T-helper 1 cell treated with Interleukin-12 subunit alpha and Interleukin-12 subunit beta and Interleukin-4 antibody, amounts not matched to agents 30 μg/mL and 1 μg/mL, for 36 hours (primary cell): ENCODE measurements at regions not wholly inside any gene's neighbourhood (a gene's known extent, or its start where the extent isn't known, plus 50 kb on each side); places are given as distances from the start of the nearest gene placed in this dataset.

ENCODE experiments used
- H3K27ac Mint-ChIP-seq: one replicate; pipeline ENCODE4 v1.8.0; 2021; ENCODE audit warnings: mild to moderate bottlenecking, mixed read lengths
- H3K27me3 Mint-ChIP-seq: one replicate; pipeline ENCODE4 v1.8.0; 2021; ENCODE audit warnings: low read depth, mixed read lengths
- H3K36me3 Mint-ChIP-seq: one replicate; pipeline ENCODE4 v1.8.0; 2021; ENCODE audit warnings: low read depth, mixed read lengths
- H3K4me1 Mint-ChIP-seq: one replicate; pipeline ENCODE4 v1.8.0; 2021; ENCODE audit warnings: low read depth, mixed read lengths
- H3K4me3 Mint-ChIP-seq: one replicate; pipeline ENCODE4 v1.8.0; 2021; ENCODE audit warnings: mild to moderate bottlenecking, moderate library complexity, mixed read lengths
- H3K9me3 Mint-ChIP-seq: one replicate; pipeline ENCODE4 v1.8.0; 2021; ENCODE audit warnings: mixed read lengths

- H3K4me3 Mint-ChIP-seq, result no peak overlapping the region
- no peaks in the 10 kb centered on the region for H3K36me3 Mint-ChIP-seq
- H3K27ac Mint-ChIP-seq, result no peak overlapping the region
- H3K27me3 Mint-ChIP-seq, result no peaks in the 10 kb centered on the region
- H3K9me3 Mint-ChIP-seq, result no peaks in the 10 kb centered on the region
- peaks cover 5% of the 10 kb centered on the region for H3K4me1 Mint-ChIP-seq
Observed at GRCh38 chr18:25813110-25813509, 277.3 kb downstream of the SS18 start.

- peaks cover 5% of the 10 kb centered on the region for H3K4me1 Mint-ChIP-seq
- no peaks in the 10 kb centered on the region for H3K27me3 Mint-ChIP-seq
- no peaks in the 10 kb centered on the region for H3K36me3 Mint-ChIP-seq
- H3K27ac Mint-ChIP-seq, result no peak overlapping the region
- H3K4me3 Mint-ChIP-seq, result no peak overlapping the region
- H3K9me3 Mint-ChIP-seq, result no peaks in the 10 kb centered on the region
Observed at GRCh38 chr18:25810736-25811135, 279.7 kb downstream of the SS18 start.

GRCh38 chr18:25805939-25806338 lies 284.5 kb downstream of the SS18 start:
- no peaks in the 10 kb centered on the region for H3K9me3 Mint-ChIP-seq
- no peaks in the 10 kb centered on the region for H3K27me3 Mint-ChIP-seq
- no peaks in the 10 kb centered on the region for H3K4me1 Mint-ChIP-seq
- no peak overlapping the region for H3K27ac Mint-ChIP-seq
- no peak overlapping the region for H3K4me3 Mint-ChIP-seq
- H3K36me3 Mint-ChIP-seq, result no peaks in the 10 kb centered on the region

DNA sequence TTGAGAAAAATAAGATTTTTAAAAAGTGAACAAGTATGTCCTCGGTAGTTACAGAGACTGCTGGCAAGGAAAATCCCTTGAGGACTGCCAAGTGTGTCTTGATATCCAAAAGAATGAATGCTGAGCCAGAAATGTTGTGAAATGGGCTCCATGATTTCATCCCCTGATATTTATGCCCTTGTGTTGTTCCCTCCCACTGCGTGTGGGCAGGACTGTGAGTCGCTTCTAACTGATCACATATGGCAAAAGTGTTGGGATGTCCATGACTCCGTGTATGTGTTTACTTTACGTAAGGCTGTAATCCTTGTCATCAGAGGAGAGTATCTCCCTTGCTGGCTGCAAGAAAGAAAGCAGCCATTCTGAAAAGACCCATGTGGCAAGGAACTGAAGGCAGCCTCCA lies 285.1 kb downstream of the SS18 start:
- no peak overlapping the region for H3K4me3 Mint-ChIP-seq
- no peaks in the 10 kb centered on the region for H3K36me3 Mint-ChIP-seq
- no peaks in the 10 kb centered on the region for H3K9me3 Mint-ChIP-seq
- no peaks in the 10 kb centered on the region for H3K4me1 Mint-ChIP-seq
- H3K27ac Mint-ChIP-seq, result no peak overlapping the region
- H3K27me3 Mint-ChIP-seq, result no peaks in the 10 kb centered on the region

DNA sequence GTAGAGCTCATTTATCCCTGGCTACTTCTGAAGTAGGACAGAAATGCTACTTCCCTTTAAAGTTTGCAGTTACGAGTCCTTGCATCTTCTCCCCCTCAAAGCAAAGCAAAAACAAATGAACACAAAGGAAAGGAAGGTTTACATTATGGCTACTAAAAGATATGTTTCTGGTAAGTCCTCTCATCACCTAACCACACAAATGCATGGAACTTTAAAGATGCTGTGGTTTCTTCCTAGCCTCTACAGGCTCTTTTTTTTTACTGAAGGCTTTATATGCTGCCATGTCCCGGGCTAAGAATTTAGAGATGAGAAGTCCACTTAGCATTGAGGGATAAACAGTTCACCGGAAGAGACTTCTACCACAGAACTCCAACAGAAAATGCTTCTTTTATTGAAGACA lies 291.2 kb downstream of the SS18 start:
- no peaks in the 10 kb centered on the region for H3K9me3 Mint-ChIP-seq
- H3K36me3 Mint-ChIP-seq, result no peaks in the 10 kb centered on the region
- no peaks in the 10 kb centered on the region for H3K27me3 Mint-ChIP-seq
- no peak overlapping the region for H3K4me3 Mint-ChIP-seq
- H3K27ac Mint-ChIP-seq, result no peak overlapping the region
- H3K4me1 Mint-ChIP-seq, result no peaks in the 10 kb centered on the region

- Mint-ChIP-seq H3K4me3 (no peak overlapping the region), H3K27me3 (no peaks in the 10 kb centered on the region), H3K27ac (no peak overlapping the region), H3K9me3 (no peaks in the 10 kb centered on the region), H3K4me1 (no peaks in the 10 kb centered on the region), H3K36me3 (no peaks in the 10 kb centered on the region)
Observed at GRCh38 chr18:25798046-25798445, 292.4 kb downstream of the SS18 start.

DNA sequence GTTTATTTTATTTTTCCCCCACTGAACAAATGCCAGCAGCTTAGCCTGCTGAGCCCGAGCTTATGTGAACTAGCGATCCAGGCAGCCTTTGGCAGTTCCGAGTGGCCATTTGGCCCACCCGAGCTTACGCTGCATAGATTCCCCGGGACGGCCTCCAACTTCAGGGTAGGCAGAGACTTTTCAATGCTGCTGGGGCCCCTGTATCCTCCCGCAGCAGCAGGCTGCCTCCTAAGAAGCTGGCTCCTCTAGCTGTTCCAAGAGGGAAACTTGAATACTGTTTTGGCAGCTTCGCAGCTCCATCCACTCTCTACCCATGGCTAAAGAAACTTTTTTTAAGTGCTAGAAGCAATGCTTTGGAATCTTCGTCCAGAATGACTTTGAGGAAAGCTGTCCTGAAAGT lies 295.2 kb downstream of the SS18 start:
- no peak overlapping the region for H3K27ac Mint-ChIP-seq
- H3K4me1 Mint-ChIP-seq, result no peaks in the 10 kb centered on the region
- no peak overlapping the region for H3K4me3 Mint-ChIP-seq
- no peaks in the 10 kb centered on the region for H3K27me3 Mint-ChIP-seq
- peaks cover 3% of the 10 kb centered on the region for H3K9me3 Mint-ChIP-seq
- no peaks in the 10 kb centered on the region for H3K36me3 Mint-ChIP-seq

DNA sequence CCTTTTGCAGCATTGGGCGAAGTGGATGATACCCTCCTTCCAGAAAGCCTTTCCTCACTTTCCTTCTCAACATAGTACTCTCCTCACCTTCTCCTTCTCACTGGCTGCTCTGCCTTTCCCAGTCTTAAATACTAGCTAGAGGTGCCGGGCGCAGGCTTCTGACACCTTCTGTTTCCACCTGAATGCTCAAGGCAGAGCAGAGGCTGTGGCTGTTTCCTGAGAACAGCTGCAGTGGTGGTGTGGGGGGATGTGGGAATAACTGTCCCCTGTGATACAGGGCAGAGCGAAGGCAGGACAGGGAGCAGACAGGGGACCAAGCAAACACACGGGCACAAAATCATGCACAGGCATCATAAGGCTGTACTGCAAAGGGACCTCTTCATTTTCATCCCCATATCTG lies 303.1 kb downstream of the SS18 start:
- Mint-ChIP-seq H3K9me3 (peaks cover 3% of the 10 kb centered on the region), H3K4me3 (no peak overlapping the region)

GRCh38 chr18:25786758-25787157 lies 303.7 kb downstream of the SS18 start:
- Mint-ChIP-seq H3K4me3 (no peak overlapping the region), H3K27ac (no peak overlapping the region), H3K9me3 (peaks cover 3% of the 10 kb centered on the region), H3K36me3 (no peaks in the 10 kb centered on the region), H3K4me1 (no peaks in the 10 kb centered on the region), H3K27me3 (no peaks in the 10 kb centered on the region)

More for the DNA sequence above, 303.1 kb downstream of the SS18 start:
- Mint-ChIP-seq H3K4me1 (no peaks in the 10 kb centered on the region), H3K27me3 (no peaks in the 10 kb centered on the region), H3K36me3 (no peaks in the 10 kb centered on the region), H3K27ac (no peak overlapping the region)

GRCh38 chr18:25780105-25780504 lies 310.3 kb downstream of the SS18 start:
- Mint-ChIP-seq H3K9me3 (no peaks in the 10 kb centered on the region), H3K4me1 (no peaks in the 10 kb centered on the region), H3K4me3 (no peak overlapping the region), H3K27ac (no peak overlapping the region), H3K27me3 (no peaks in the 10 kb centered on the region), H3K36me3 (no peaks in the 10 kb centered on the region)

DNA sequence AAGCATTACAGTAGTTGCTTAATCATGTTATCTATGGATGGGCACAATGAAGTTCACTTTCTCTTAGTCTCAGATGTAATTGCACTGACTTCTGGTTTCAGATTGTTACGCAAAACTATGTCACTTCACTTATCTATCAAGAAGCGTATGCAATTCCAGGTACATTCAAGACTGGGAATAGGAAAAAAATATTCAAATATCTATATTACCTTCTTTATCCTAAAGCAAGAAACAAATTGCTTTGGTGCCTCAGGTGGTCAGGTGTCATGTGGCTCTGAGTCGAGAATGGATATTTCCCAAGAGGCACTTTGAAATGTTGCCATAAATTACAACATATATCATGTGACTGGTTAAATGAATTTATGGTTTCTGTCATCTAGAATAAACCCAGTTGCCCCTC lies 318.6 kb downstream of the SS18 start:
- H3K27ac Mint-ChIP-seq, result no peak overlapping the region
- H3K36me3 Mint-ChIP-seq, result no peaks in the 10 kb centered on the region
- H3K4me3 Mint-ChIP-seq, result no peak overlapping the region
- H3K4me1 Mint-ChIP-seq, result no peaks in the 10 kb centered on the region
- H3K9me3 Mint-ChIP-seq, result no peaks in the 10 kb centered on the region
- no peaks in the 10 kb centered on the region for H3K27me3 Mint-ChIP-seq

GRCh38 chr18:25764777-25765176 lies 325.6 kb downstream of the SS18 start:
- no peak overlapping the region for H3K27ac Mint-ChIP-seq
- H3K36me3 Mint-ChIP-seq, result no peaks in the 10 kb centered on the region
- H3K9me3 Mint-ChIP-seq, result no peaks in the 10 kb centered on the region
- no peak overlapping the region for H3K4me3 Mint-ChIP-seq
- H3K27me3 Mint-ChIP-seq, result no peaks in the 10 kb centered on the region
- no peaks in the 10 kb centered on the region for H3K4me1 Mint-ChIP-seq

- no peaks in the 10 kb centered on the region for H3K4me1 Mint-ChIP-seq
- no peak overlapping the region for H3K4me3 Mint-ChIP-seq
- no peak overlapping the region for H3K27ac Mint-ChIP-seq
- no peaks in the 10 kb centered on the region for H3K9me3 Mint-ChIP-seq
- no peaks in the 10 kb centered on the region for H3K36me3 Mint-ChIP-seq
- no peaks in the 10 kb centered on the region for H3K27me3 Mint-ChIP-seq
Observed at GRCh38 chr18:25759111-25759510, 331.3 kb downstream of the SS18 start.

- no peak overlapping the region for H3K4me3 Mint-ChIP-seq
- peaks cover 4% of the 10 kb centered on the region for H3K9me3 Mint-ChIP-seq
- no peaks in the 10 kb centered on the region for H3K27me3 Mint-ChIP-seq
- H3K4me1 Mint-ChIP-seq, result no peaks in the 10 kb centered on the region
- no peak overlapping the region for H3K27ac Mint-ChIP-seq
- no peaks in the 10 kb centered on the region for H3K36me3 Mint-ChIP-seq
Observed at GRCh38 chr18:25743646-25744151, 346.7 kb downstream of the SS18 start.

GRCh38 chr18:25739376-25739775 lies 351.0 kb downstream of the SS18 start:
- Mint-ChIP-seq H3K27me3 (no peaks in the 10 kb centered on the region), H3K9me3 (no peaks in the 10 kb centered on the region), H3K4me1 (no peaks in the 10 kb centered on the region), H3K27ac (no peak overlapping the region), H3K36me3 (no peaks in the 10 kb centered on the region), H3K4me3 (no peak overlapping the region)

- no peak overlapping the region for H3K4me3 Mint-ChIP-seq
Observed at GRCh38 chr18:25737710-25738311, 352.6 kb downstream of the SS18 start.

More at GRCh38 chr18:25737710-25738311, 352.6 kb downstream of the SS18 start:
- Mint-ChIP-seq H3K27me3 (no peaks in the 10 kb centered on the region), H3K4me1 (no peaks in the 10 kb centered on the region), H3K36me3 (no peaks in the 10 kb centered on the region), H3K27ac (no peak overlapping the region), H3K9me3 (no peaks in the 10 kb centered on the region)
